ENCODE measurements at regions not wholly inside any gene's neighbourhood (a gene's known extent, or its start where the extent isn't known, plus 50 kb on each side); places are given as distances from the start of the nearest gene placed in this dataset.

- FAIRE-seq (no peak), DNase-seq (ENCODE audit: low spot score in 2 of 2) (no peak)
These were observed 154.5 kb downstream of the TENT4A start for GRCh38 chr5:6867712-6868111.

DNA sequence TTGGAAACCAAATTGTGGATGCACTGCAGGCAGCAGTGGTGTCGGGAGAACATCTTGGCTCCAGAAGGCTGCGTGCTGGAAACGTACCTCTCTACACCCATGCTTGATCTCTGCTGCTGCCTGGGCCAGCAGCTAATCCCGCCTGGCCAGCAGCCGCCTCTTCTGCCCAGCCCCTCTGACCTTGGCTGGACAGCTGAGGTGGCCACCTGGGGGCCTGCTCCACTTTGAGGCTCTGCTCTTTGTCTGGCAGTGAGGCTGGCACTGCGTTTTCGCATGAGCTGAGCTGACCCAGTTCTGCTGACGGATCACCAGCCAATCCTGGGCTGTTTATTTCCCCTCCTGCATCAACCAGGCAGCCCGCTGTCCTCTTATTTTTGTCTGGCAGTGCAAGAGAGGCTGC, 154.9 kb downstream of the TENT4A start:
- DNase-seq (ENCODE audit: low spot score in 2 of 2): peak in 1 of 2 donors; percentile 33

GRCh38 chr5:6868575-6869215, 155.5 kb downstream of the TENT4A start:
- FAIRE-seq (no peak), DNase-seq (ENCODE audit: low spot score in 2 of 2) (no peak)

More for the DNA sequence above, 154.9 kb downstream of the TENT4A start:
- no peak for FAIRE-seq

DNA sequence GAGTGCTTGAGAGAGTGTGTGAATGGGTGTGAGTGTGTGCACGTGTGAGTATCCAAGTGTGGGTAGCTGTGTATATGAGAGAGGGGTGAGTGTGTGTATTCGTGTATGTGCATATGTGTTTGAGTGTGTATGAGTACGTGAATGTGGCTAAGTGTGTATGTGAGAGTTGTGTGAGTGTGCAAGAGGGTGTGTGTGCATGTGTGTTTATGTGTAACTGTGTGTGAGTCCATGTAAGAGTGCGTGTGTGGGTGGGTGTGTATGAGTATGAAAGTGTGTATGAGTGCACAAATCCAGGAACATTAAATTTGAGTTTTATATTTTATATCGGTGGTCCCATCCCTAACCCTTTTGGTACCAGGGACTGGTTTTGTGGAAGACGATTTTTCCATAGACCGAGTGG, 156.4 kb downstream of the TENT4A start:
- DNase-seq (ENCODE audit: low spot score in 2 of 2) (no peak), FAIRE-seq (no peak)

DNA sequence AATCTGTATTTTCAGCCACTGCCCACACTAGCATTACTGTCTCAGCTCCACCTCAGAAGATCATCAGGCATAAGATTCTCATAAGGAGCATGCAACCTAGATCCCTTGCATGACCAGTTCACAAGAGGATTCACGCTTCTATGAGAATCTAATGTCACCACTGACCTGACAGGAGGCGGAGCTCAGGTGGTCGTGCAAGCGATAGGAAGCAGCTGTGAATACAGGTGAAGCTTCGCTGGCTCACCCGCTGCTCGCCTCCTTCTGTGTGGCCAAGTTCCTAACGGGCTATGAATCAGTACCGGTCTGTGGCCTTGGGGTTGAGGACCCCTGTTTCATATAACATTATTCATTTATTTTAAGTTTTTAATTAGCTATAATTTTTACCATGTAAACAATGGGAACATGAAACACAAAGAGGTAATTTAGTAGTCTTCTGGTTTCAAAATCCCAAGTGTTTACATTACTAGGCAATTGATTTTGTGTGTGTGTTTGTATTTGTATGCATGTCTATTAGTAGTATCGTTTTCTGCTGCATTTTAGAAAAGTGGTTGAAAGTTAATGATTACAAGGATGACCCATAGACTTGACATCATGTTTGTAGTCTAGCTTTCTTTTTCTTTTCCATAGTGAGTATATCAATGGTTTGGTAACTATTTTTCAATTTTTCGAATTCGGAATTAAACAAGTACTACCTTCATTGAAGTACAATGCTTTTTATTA, 159.4 kb downstream of the TENT4A start:
- no peak for DNase-seq (ENCODE audit: low spot score in 2 of 2)
- no peak for FAIRE-seq

GRCh38 chr5:6873359-6873758, 160.1 kb downstream of the TENT4A start:
- no peak for FAIRE-seq
- DNase-seq (ENCODE audit: low spot score in 2 of 2): no peak

- FAIRE-seq: no peak
These were observed 162.1 kb downstream of the TENT4A start for GRCh38 chr5:6875376-6875775.

GRCh38 chr5:6877986-6878828, 165.0 kb downstream of the TENT4A start:
- DNase-seq (ENCODE audit: low spot score in 2 of 2) (no peak), FAIRE-seq (no peak)

More at GRCh38 chr5:6875376-6875775, 162.1 kb downstream of the TENT4A start:
- DNase-seq (ENCODE audit: low spot score in 2 of 2): no peak

- no peak for FAIRE-seq
- no peak for DNase-seq (ENCODE audit: low spot score in 2 of 2)
These were observed 172.3 kb downstream of the TENT4A start for GRCh38 chr5:6885581-6885980.

DNA sequence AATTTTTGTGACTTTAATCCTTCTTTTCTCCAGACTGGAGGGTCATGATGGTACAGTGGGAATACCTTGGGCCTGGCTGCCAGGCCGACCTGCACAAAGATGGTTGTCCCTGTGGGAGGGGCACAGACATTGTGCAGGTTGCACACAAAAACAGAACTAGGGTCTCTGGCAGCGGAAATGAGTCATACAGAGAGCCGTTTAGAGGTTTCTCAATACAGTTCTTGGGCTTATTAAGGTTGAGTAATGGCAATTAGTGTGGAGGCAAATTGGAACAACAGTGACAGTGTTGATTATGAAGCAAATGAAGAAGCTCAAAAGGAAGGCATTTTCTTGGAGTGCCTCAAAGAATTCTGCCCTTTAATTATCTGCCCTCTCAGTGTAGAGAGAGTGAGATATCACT, 173.6 kb downstream of the TENT4A start:
- FAIRE-seq: no peak

GRCh38 chr5:6889030-6889429, 175.8 kb downstream of the TENT4A start:
- DNase-seq (ENCODE audit: low spot score in 2 of 2): no peak
- FAIRE-seq: no peak

More for the DNA sequence above, 173.6 kb downstream of the TENT4A start:
- no peak for DNase-seq (ENCODE audit: low spot score in 2 of 2)

- no peak for DNase-seq (ENCODE audit: low spot score in 2 of 2)
- FAIRE-seq: no peak
These were observed 186.0 kb downstream of the TENT4A start for GRCh38 chr5:6899221-6899620.

DNA sequence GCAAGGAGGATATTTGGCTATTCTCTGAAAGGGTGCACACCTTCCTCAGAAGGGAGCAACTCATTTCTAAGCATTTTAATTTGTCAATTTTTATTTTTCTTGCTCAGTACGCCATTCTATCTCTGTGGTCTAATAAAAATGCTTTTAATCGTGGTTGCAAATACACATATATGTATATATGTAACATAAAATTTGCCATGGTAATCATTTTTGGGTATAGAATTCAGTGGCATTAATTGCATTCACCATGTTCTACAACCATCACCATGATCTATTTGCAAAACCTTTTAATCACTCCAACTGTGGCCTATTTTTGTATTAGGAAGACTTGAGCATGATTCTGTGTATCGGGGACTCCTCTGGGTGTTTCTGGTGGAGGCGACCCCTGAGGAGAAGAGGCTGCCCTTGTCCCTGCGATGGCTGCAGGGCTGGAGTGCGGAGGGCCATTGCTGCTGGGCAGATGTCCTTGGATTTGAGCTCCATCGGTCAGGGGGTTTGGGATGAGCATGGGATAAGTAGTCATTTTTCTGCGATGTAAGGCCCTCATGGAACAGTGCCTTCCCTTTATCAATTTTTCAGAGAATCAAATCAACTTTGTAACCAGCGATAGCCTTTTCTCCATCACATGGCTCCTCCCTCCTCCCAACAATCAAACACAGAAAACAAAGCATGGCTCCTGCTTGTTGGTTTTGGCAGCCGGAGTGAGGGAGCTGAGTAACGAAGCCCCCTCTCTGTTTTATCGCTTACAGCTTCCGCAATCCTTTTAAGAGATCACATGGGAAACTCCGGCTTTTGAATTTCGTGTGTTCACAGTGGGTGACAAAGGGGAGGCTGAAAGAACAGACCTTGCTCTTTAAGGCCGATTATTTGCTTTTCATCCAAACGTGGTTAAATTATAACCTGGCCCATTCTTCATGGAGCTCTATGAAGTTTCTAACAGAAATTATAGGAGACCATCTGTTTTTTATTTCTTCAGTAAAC, 187.3 kb downstream of the TENT4A start:
- FAIRE-seq (no peak), DNase-seq (ENCODE audit: low spot score in 2 of 2) (no peak)

GRCh38 chr5:6902094-6902493, 188.9 kb downstream of the TENT4A start:
- no peak for FAIRE-seq

DNA sequence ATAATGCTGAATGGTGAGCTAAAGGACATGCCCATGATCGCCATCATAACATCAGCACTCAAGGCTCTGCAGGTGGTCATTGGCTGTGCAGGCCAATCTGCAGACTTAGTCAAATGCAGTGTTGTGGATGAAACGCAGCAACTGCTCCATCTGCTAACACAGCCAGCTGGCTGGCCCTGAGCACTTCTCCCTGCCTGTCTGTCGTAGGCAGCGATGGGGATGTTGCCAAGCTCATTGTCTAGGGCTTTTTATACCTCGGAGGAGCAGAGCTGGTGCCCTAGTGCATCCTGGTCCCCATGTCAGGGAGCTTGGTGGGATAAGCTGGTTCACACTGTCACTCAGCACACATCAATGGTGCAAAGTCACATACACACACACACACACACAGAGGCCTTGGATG, 189.4 kb downstream of the TENT4A start:
- FAIRE-seq: no peak
- DNase-seq (ENCODE audit: low spot score in 2 of 2): peak in 1 of 2 donors; percentile 27

More at GRCh38 chr5:6902094-6902493, 188.9 kb downstream of the TENT4A start:
- DNase-seq (ENCODE audit: low spot score in 2 of 2): no peak

- FAIRE-seq: no peak
- no peak for DNase-seq (ENCODE audit: low spot score in 2 of 2)
These were observed 190.7 kb downstream of the TENT4A start for GRCh38 chr5:6903934-6904333.

GRCh38 chr5:6904860-6905259, 191.6 kb downstream of the TENT4A start:
- FAIRE-seq (no peak), DNase-seq (ENCODE audit: low spot score in 2 of 2) (no peak)

- DNase-seq (ENCODE audit: low spot score in 2 of 2) (no peak), FAIRE-seq (no peak)
These were observed 192.2 kb downstream of the TENT4A start for GRCh38 chr5:6905423-6905822.

DNA sequence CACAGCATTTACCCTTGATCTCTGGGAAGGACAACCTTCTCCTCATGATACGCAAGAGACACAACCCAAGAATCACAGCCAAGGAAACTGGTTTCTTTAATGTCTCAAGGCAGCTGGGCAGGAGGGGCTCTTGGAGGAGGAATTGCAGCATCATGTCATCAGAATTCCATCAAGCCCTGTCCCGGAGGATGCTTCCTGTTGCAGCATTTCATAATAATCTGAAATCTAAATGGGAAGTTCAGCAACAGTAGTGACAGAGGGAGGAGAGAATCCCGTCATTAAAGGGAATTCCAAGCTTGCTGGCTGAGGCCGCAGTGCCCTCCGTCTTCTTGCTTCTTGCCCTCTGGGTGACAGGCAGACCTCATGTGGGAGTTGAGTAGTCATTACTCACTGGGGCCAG, 192.7 kb downstream of the TENT4A start:
- FAIRE-seq (no peak), DNase-seq (ENCODE audit: low spot score in 2 of 2) (no peak)

DNA sequence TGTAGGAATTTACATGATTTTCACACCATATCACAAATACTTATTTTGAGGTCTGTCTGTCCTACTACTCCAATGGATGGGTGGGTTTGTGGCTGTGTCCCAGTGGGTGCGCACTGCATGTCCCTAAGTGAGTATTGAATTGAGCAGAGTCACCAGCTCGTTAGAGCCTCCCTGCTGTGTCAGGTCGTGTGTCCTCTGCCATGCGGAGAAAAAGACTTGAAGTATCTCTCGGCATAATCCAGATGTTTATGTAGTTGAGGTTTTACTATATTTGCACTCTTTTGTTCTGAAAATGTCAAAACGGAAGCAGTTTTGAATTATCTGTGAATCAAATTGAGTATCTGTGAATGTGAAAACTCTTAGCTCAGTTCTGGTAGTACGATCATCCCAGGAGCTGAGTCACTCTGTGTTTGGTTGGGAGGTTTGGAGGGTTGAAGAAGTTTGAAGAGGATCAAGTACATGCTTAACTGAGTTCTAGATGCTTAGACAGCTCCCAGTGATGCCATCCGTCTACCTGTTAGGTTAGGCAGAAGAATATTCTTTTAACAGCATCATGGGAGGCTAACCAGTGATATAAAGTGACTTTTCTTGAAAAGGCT, 194.2 kb downstream of the TENT4A start:
- DNase-seq (ENCODE audit: low spot score in 2 of 2) (no peak), FAIRE-seq (no peak)
